Ovary (tissue), 3 donors: ENCODE measurements at regions not wholly inside any gene's neighbourhood (a gene's known extent, or its start where the extent isn't known, plus 50 kb on each side); places are given as distances from the start of the nearest gene placed in this dataset.

ENCODE experiments used
- CTCF ChIP-seq, 3 donors: fragments of 450-650 bp in 2 of 3; fragments of 200-600 bp in 1 of 3; IDR thresholded peaks; one replicate each; pipeline versions ENCODE4 v1.5.1 to v1.8.0; 2016 to 2022; ENCODE audit warnings: antibody characterized with exemption in 3 of 3, mild to moderate bottlenecking in 1 of 3
- EP300 ChIP-seq: sonication (generic); formaldehyde crosslinking; IDR thresholded peaks from one replicate; pipeline ENCODE4 v1.6.1; 2017; ENCODE audit warnings: antibody characterized with exemption
- POLR2A ChIP-seq: fragments of 450-650 bp; IDR thresholded peaks from one replicate; pipeline ENCODE4 v1.6.1; 2017; ENCODE audit warnings: antibody characterized with exemption, mild to moderate bottlenecking, moderate library complexity
- donor health status: DM: no; HTN: no; CAD: no.

DNA sequence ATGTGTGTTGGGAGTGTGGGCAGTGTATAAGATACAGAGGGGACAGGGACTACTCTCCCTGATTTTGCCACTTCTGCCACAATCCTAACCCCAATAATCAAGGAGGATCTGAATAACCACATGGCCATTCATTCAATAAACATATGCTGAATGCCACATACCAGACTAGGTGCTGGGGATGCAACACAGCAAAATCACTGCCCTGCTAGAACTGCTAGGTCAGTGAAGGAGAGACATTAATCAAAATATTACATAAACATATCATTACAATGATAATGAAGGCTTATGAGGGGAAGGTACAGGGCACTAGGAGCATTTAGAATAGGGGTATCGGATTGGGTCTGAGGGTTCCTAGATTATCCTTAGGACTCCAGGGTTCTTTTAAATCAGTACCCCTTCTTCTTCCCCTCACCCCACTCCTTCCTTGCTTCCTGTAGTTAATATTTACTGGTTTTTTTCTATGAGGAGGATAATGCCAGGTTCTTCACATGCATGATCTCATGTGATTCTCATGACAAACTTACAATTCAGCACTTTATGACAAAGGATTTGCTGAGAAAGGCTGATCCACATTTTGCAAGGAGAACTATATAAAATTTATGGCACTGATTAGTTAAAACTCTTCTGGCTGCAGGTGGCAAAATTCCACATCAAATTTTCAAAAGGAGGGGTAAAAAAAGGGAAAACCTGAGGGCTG is 56.4 kb upstream of the PCBP1 start:
- no peak for TF ChIP-seq POLR2A
- TF ChIP-seq CTCF (IDR thresholded peaks at IDR 0.05) = no peak
- TF ChIP-seq EP300 = no peak
